ENCODE measurements at regions not wholly inside any gene's neighbourhood (a gene's known extent, or its start where the extent isn't known, plus 50 kb on each side); places are given as distances from the start of the nearest gene placed in this dataset.

DNA sequence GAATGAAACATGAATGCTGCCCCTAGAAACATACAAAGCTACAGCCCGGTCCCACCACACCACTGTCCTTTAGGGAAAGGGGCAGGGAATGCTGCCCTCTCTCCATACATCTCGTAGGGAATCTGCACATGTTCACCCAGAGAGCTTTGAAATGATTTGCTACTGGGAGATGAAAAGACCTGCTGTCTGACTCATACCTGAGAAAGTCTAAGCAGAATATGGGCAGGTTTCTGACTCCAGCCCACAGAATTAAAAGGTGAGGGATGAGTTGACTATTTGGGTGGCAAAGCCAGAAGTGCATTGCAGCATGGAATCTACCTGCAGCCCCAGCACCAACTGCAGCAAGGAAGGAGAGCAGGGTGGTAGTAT lies 297.9 kb downstream of the TLE1 start:
- TF ChIP-seq TAF1 (IDR thresholded peaks at IDR 0.05; ENCODE audit: borderline replicate concordance, insufficient read depth, low read length) (no peak), SIN3A (IDR thresholded peaks at IDR 0.05; ENCODE audit: borderline replicate concordance, insufficient read depth, low read length) (no peak), REST (IDR thresholded peaks at IDR 0.05; ENCODE audit: insufficient read depth in 1 of 2, low read depth in 2 of 2, low read length in 2 of 2) (no peak), POLR2AphosphoS5 (IDR thresholded peaks at IDR 0.05; ENCODE audit: low read depth, low read length) (no peak), FOXP2 (optimal IDR thresholded peaks at IDR 0.05; ENCODE audit: borderline replicate concordance, extremely low read depth, extremely low read length, insufficient read depth) (no peak)
